ENCODE measurements at regions not wholly inside any gene's neighbourhood (a gene's known extent, or its start where the extent isn't known, plus 50 kb on each side); places are given as distances from the start of the nearest gene placed in this dataset.

- H3K9me3 ChIP-seq (ENCODE audit: low read depth): no peaks in the 10 kb centered on the region
- in situ Hi-C loops (cut with MboI): no loop called here
- H3K4me3 ChIP-seq: no peak overlapping the region
- no peak overlapping the region for H3K27ac ChIP-seq
- no peaks in the 10 kb centered on the region for H4K20me1 ChIP-seq (ENCODE audit: insufficient read depth)
- H3F3A ChIP-seq (ENCODE audit: insufficient read depth): no peaks in the 10 kb centered on the region
- no peaks in the 10 kb centered on the region for H3K27me3 ChIP-seq (replicated peaks; ENCODE audit: insufficient read depth)
- no peak for DNase-seq
- H3K36me3 ChIP-seq (ENCODE audit: low read depth): no peaks in the 10 kb centered on the region
- no peak overlapping the region for H2AFZ ChIP-seq
- 31 to 34% methylated on average over 3 of the region's 3 CpGs for WGBS, 2 experiments (ENCODE audit: low coverage in 1 of 2, low lambda C conversion rate in 2 of 2, missing lambda C conversion rate in 2 of 2)
- H3K9me2 ChIP-seq (ENCODE audit: insufficient read depth): peaks cover 4% of the 10 kb centered on the region; the same call in 1 of the 2 replicates
- H3K4me2 ChIP-seq (ENCODE audit: unreplicated experiment): no peak overlapping the region
- no peaks in the 10 kb centered on the region for H3K4me1 ChIP-seq (ENCODE audit: insufficient read depth)
- H3K79me2 ChIP-seq (ENCODE audit: insufficient read depth): no peaks in the 10 kb centered on the region
- TF ChIP-seq EZH2phosphoT487 (IDR thresholded peaks at IDR 0.05; ENCODE audit: insufficient read depth, low read depth) (no peak), EZH2 (IDR thresholded peaks at IDR 0.05; ENCODE audit: insufficient read depth, poor library complexity, severe bottlenecking) (no peak)
- no peak overlapping the region for H3K9ac ChIP-seq
These were observed 117.4 kb upstream of the GPM6A start for GRCh38 chr4:175929441-175929840.

GRCh38 chr4:175929932-175930331 lies 117.9 kb upstream of the GPM6A start:
- Histone ChIP-seq H2AFZ (no peak overlapping the region), H3K9me2 (ENCODE audit: insufficient read depth) (peaks cover 4% of the 10 kb centered on the region; the same call in 1 of the 2 replicates), H3K4me2 (ENCODE audit: unreplicated experiment) (no peak overlapping the region), H3K4me1 (ENCODE audit: insufficient read depth) (no peaks in the 10 kb centered on the region), H3K27ac (no peak overlapping the region), H3F3A (ENCODE audit: insufficient read depth) (no peaks in the 10 kb centered on the region), H4K20me1 (ENCODE audit: insufficient read depth) (no peaks in the 10 kb centered on the region), H3K9ac (no peak overlapping the region), H3K36me3 (ENCODE audit: low read depth) (no peaks in the 10 kb centered on the region), H3K9me3 (ENCODE audit: low read depth) (no peaks in the 10 kb centered on the region), H3K27me3 (replicated peaks; ENCODE audit: insufficient read depth) (no peaks in the 10 kb centered on the region), H3K4me3 (no peak overlapping the region), H3K79me2 (ENCODE audit: insufficient read depth) (no peaks in the 10 kb centered on the region)
- in situ Hi-C loops (cut with MboI): no loop called here
- DNase-seq: no peak
- 5 to 11% methylated on average over 3 of the region's 3 CpGs for WGBS, 2 experiments (ENCODE audit: low coverage in 1 of 2, low lambda C conversion rate in 2 of 2, missing lambda C conversion rate in 2 of 2)
- TF ChIP-seq EZH2 (IDR thresholded peaks at IDR 0.05; ENCODE audit: insufficient read depth, poor library complexity, severe bottlenecking) (no peak), EZH2phosphoT487 (IDR thresholded peaks at IDR 0.05; ENCODE audit: insufficient read depth, low read depth) (no peak)

- Histone ChIP-seq H3K9ac (no peak overlapping the region), H3K9me3 (ENCODE audit: low read depth) (no peaks in the 10 kb centered on the region), H3K4me1 (ENCODE audit: insufficient read depth) (no peaks in the 10 kb centered on the region), H2AFZ (no peak overlapping the region), H3K27me3 (replicated peaks; ENCODE audit: insufficient read depth) (no peaks in the 10 kb centered on the region), H3K9me2 (ENCODE audit: insufficient read depth) (peaks cover 4% of the 10 kb centered on the region; the same call in 1 of the 2 replicates), H3K4me2 (ENCODE audit: unreplicated experiment) (no peak overlapping the region), H3K36me3 (ENCODE audit: low read depth) (no peaks in the 10 kb centered on the region), H3K27ac (no peak overlapping the region), H4K20me1 (ENCODE audit: insufficient read depth) (no peaks in the 10 kb centered on the region), H3K4me3 (no peak overlapping the region), H3K79me2 (ENCODE audit: insufficient read depth) (no peaks in the 10 kb centered on the region), H3F3A (ENCODE audit: insufficient read depth) (no peaks in the 10 kb centered on the region)
- no peak for TF ChIP-seq EZH2phosphoT487 (IDR thresholded peaks at IDR 0.05; ENCODE audit: insufficient read depth, low read depth)
- TF ChIP-seq EZH2 (IDR thresholded peaks at IDR 0.05; ENCODE audit: insufficient read depth, poor library complexity, severe bottlenecking): no peak
- DNase-seq: no peak
- in situ Hi-C loops (cut with MboI): no loop called here
These were observed 118.4 kb upstream of the GPM6A start for GRCh38 chr4:175930471-175930870.

GRCh38 chr4:175932116-175932515 lies 120.1 kb upstream of the GPM6A start:
- Histone ChIP-seq H3K4me2 (ENCODE audit: unreplicated experiment) (no peak overlapping the region), H3K9ac (no peak overlapping the region), H3K9me3 (ENCODE audit: low read depth) (no peaks in the 10 kb centered on the region), H2AFZ (no peak overlapping the region), H3K27ac (no peak overlapping the region), H3F3A (ENCODE audit: insufficient read depth) (no peaks in the 10 kb centered on the region), H3K36me3 (ENCODE audit: low read depth) (no peaks in the 10 kb centered on the region), H3K4me3 (no peak overlapping the region), H3K27me3 (replicated peaks; ENCODE audit: insufficient read depth) (no peaks in the 10 kb centered on the region), H3K79me2 (ENCODE audit: insufficient read depth) (no peaks in the 10 kb centered on the region), H3K4me1 (ENCODE audit: insufficient read depth) (no peaks in the 10 kb centered on the region), H4K20me1 (ENCODE audit: insufficient read depth) (no peaks in the 10 kb centered on the region), H3K9me2 (ENCODE audit: insufficient read depth) (peaks cover 4% of the 10 kb centered on the region; the same call in 1 of the 2 replicates)
- no peak for DNase-seq
- in situ Hi-C loops (cut with MboI): no loop called here
- 82 to 85% methylated on average over 9 of the region's 9 CpGs for WGBS, 2 experiments (ENCODE audit: low coverage in 1 of 2, low lambda C conversion rate in 2 of 2, missing lambda C conversion rate in 2 of 2)
- TF ChIP-seq EZH2 (IDR thresholded peaks at IDR 0.05; ENCODE audit: insufficient read depth, poor library complexity, severe bottlenecking): no peak
- no peak for TF ChIP-seq EZH2phosphoT487 (IDR thresholded peaks at IDR 0.05; ENCODE audit: insufficient read depth, low read depth)

GRCh38 chr4:175934506-175934905 lies 122.4 kb upstream of the GPM6A start:
- H3K4me3 ChIP-seq: no peak overlapping the region
- no peak overlapping the region for H3K4me2 ChIP-seq (ENCODE audit: unreplicated experiment)
- H4K20me1 ChIP-seq (ENCODE audit: insufficient read depth): no peaks in the 10 kb centered on the region
- no peaks in the 10 kb centered on the region for H3K9me2 ChIP-seq (ENCODE audit: insufficient read depth)
- no peaks in the 10 kb centered on the region for H3K9me3 ChIP-seq (ENCODE audit: low read depth)
- no peaks in the 10 kb centered on the region for H3F3A ChIP-seq (ENCODE audit: insufficient read depth)
- H3K9ac ChIP-seq: no peak overlapping the region
- TF ChIP-seq EZH2phosphoT487 (IDR thresholded peaks at IDR 0.05; ENCODE audit: insufficient read depth, low read depth) (no peak), EZH2 (IDR thresholded peaks at IDR 0.05; ENCODE audit: insufficient read depth, poor library complexity, severe bottlenecking) (no peak)
- no peak overlapping the region for H2AFZ ChIP-seq
- H3K27me3 ChIP-seq (replicated peaks; ENCODE audit: insufficient read depth): no peaks in the 10 kb centered on the region
- 4 to 6% methylated on average over 3 of the region's 3 CpGs for WGBS, 2 experiments (ENCODE audit: low coverage in 1 of 2, low lambda C conversion rate in 2 of 2, missing lambda C conversion rate in 2 of 2)
- no peak for DNase-seq
- no peak overlapping the region for H3K27ac ChIP-seq
- in situ Hi-C loops (cut with MboI): no loop called here
- no peaks in the 10 kb centered on the region for H3K36me3 ChIP-seq (ENCODE audit: low read depth)
- H3K79me2 ChIP-seq (ENCODE audit: insufficient read depth): no peaks in the 10 kb centered on the region
- H3K4me1 ChIP-seq (ENCODE audit: insufficient read depth): no peaks in the 10 kb centered on the region

Data from GM23248 (cell line).